ENCODE measurements at regions not wholly inside any gene's neighbourhood (a gene's known extent, or its start where the extent isn't known, plus 50 kb on each side); places are given as distances from the start of the nearest gene placed in this dataset.

DNA sequence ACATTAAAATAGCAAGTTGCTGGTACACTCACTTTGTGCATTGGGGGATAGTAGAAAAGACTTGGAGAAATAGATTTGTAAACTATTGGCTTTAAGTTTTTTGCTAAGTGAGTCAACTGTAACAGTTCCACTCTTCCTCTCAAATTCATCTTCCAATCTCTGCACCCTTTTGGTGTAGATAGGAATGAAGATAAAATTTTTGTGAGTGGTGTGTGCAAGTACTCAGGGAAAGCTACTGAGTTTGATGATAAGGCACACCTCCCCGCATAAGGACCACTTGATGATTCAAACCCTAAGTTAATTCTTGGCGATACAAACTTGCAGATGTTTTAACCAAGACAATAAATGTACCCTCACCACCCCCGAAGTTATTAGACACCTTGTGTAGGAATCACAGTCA lies 168.3 kb upstream of the SLITRK1 start:
- TF ChIP-seq, protein P1, sequence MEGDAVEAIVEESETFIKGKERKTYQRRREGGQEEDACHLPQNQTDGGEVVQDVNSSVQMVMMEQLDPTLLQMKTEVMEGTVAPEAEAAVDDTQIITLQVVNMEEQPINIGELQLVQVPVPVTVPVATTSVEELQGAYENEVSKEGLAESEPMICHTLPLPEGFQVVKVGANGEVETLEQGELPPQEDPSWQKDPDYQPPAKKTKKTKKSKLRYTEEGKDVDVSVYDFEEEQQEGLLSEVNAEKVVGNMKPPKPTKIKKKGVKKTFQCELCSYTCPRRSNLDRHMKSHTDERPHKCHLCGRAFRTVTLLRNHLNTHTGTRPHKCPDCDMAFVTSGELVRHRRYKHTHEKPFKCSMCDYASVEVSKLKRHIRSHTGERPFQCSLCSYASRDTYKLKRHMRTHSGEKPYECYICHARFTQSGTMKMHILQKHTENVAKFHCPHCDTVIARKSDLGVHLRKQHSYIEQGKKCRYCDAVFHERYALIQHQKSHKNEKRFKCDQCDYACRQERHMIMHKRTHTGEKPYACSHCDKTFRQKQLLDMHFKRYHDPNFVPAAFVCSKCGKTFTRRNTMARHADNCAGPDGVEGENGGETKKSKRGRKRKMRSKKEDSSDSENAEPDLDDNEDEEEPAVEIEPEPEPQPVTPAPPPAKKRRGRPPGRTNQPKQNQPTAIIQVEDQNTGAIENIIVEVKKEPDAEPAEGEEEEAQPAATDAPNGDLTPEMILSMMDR (IDR thresholded peaks at IDR 0.05) = no peak
- TF ChIP-seq POLR2AphosphoS5 (IDR thresholded peaks at IDR 0.05) = no peak
- no peak for TF ChIP-seq POLR2A (IDR thresholded peaks at IDR 0.05)
